Caco-2 (cell line): ENCODE measurements at regions not wholly inside any gene's neighbourhood (a gene's known extent, or its start where the extent isn't known, plus 50 kb on each side); places are given as distances from the start of the nearest gene placed in this dataset.

Experiments used
- BruUV-seq: library from RNA; stranded (reverse); fragments of 400-500 nt; replicated peaks from 2 replicates; lab custom pipeline; 2021; lab: Mats Ljungman, UMichigan
- CTCF ChIA-PET: fragments of 300-600 bp; sonication (Branson Sonifier 250); formaldehyde crosslinking; loops from one replicate; lab custom pipeline; 2022; ENCODE audit warnings: antibody characterized with exemption; lab: Charles Lee
- POLR2A ChIA-PET: fragments of 300-600 bp; sonication (Branson Sonifier 250); formaldehyde crosslinking; loops from one replicate; lab custom pipeline; 2022; ENCODE audit warnings: antibody characterized with exemption; lab: Charles Lee
- DNase-seq, 2 experiments: peaks; one replicate each; pipeline versions ENCODE4 v3.0.0 to v3.0.0-alpha.2; 2020 to 2022
- H3K27me3 ChIP-seq: replicated peaks from 2 replicates; pipeline ENCODE4 v1.6.0; 2011; ENCODE audit warnings: low read length; ENCODE audit not compliant: control insufficient read depth, insufficient read depth
- H3K36me3 ChIP-seq: 2 replicates; pipeline ENCODE4 v1.5.1; 2011; ENCODE audit warnings: low read length; ENCODE audit not compliant: control insufficient read depth, insufficient read depth
- H3K4me1 ChIP-seq: fragments of 250-450 bp; sonication (Bioruptor Pico); 2 replicates; pipeline ENCODE4 v1.5.1; 2020; ENCODE audit warnings: mild to moderate bottlenecking
- H3K4me3 ChIP-seq: 2 replicates; pipeline ENCODE4 v1.5.1; 2011; ENCODE audit warnings: low read depth, mild to moderate bottlenecking, control low read depth, low read length
- H3K9me3 ChIP-seq: fragments of 250-450 bp; sonication (Bioruptor Pico); 2 replicates; pipeline ENCODE4 v1.5.1; 2020; ENCODE audit warnings: mild to moderate bottlenecking, moderate library complexity
- H3K27ac Mint-ChIP-seq: one replicate; pipeline ENCODE4 v1.8.0; 2022; ENCODE audit warnings: mixed read lengths; ENCODE audit not compliant: unreplicated experiment
- H3K27me3 Mint-ChIP-seq: one replicate; pipeline ENCODE4 v1.8.0; 2022; ENCODE audit warnings: mixed read lengths; ENCODE audit not compliant: insufficient read depth, unreplicated experiment
- H3K36me3 Mint-ChIP-seq: one replicate; pipeline ENCODE4 v1.8.0; 2022; ENCODE audit warnings: mild to moderate bottlenecking, mixed read lengths; ENCODE audit not compliant: insufficient read depth, unreplicated experiment
- H3K4me1 Mint-ChIP-seq: one replicate; pipeline ENCODE4 v1.8.0; 2022; ENCODE audit warnings: low read depth, mixed read lengths; ENCODE audit not compliant: unreplicated experiment
- H3K4me3 Mint-ChIP-seq: one replicate; pipeline ENCODE4 v1.8.0; 2022; ENCODE audit warnings: mild to moderate bottlenecking, moderate library complexity, mixed read lengths; ENCODE audit not compliant: unreplicated experiment
- H3K9me3 Mint-ChIP-seq: one replicate; pipeline ENCODE4 v1.8.0; 2022; ENCODE audit warnings: mixed read lengths; ENCODE audit not compliant: unreplicated experiment
- CTCF ChIP-seq, 2 experiments: fragments of 200-600 bp in 1 of 2; IDR thresholded peaks; 1 replicate in 1 of 2; 2 replicates in 1 of 2; pipeline versions ENCODE4 v1.5.1 to v1.8.0; 2011 to 2022; ENCODE audit warnings: antibody characterized with exemption in 1 of 2, control low read depth in 1 of 2, inconsistent platforms in 1 of 2, low read depth in 1 of 2, low read length in 1 of 2, mild to moderate bottlenecking in 1 of 2, moderate library complexity in 1 of 2; ENCODE audit not compliant: insufficient read depth in 1 of 2, severe bottlenecking in 1 of 2, unreplicated experiment in 1 of 2
- intact Hi-C: fragments of 100-400 bp; cut with micrococcal nuclease; formaldehyde crosslinking; loops from one replicate; pipeline ENCODE4 v1.10.0; 2022; ENCODE audit not compliant: unreplicated experiment

DNA sequence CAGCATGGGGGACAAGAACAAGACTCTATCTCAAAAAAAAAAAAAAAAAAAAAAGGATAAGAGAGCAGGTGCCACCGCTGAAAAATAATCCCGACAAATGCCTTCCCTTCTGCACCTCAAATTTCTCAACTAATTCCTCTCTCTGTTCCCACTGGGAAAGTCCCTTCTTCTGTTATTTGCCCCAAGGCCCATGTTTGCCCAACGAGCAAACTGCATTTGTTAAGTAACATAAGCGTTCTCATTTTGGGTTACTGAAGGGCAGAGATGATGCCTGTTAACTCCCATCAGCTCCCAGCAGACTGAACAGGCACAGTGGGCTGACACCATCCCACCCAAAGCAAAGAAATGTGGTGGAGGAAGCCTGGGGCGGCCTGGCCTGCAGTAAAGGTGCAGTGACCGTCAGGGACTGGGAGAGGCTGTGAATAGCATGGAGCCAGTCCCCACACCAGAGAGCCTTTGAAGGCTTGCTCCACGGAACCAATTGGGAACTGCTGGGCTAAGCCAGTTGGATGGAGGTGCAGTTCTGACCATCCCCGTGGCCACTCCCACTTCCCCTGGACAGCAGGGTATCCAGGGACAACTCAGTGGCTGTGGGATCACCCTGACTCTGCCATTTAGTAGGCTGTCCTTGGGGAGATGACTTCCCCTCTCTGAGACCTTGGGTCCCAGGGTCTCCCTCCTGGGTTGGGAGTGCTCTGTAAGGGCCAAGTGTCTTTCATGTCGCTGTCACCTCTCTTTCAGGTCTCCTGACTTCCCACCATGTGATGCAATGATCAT is 149.7 kb upstream of the IER5L start:
- peaks cover 7% of the 10 kb centered on the region for H3K36me3 Mint-ChIP-seq
- POLR2A ChIA-PET, result no interaction called here
- H3K27me3 Mint-ChIP-seq, result no peaks in the 10 kb centered on the region

GRCh38 chr9:129326061-129327005 is 148.3 kb upstream of the IER5L start:
- H3K36me3 ChIP-seq, result no peaks in the 10 kb centered on the region
- H3K36me3 Mint-ChIP-seq, result peaks cover 3% of the 10 kb centered on the region
- H3K9me3 ChIP-seq, result peaks cover 7% of the 10 kb centered on the region; the same call in 1 of the 2 replicates
- peaks cover 18% of the 10 kb centered on the region for H3K4me1 ChIP-seq
- H3K27me3 Mint-ChIP-seq, result no peaks in the 10 kb centered on the region
- H3K4me1 Mint-ChIP-seq, result peaks cover 22% of the 10 kb centered on the region
- no peaks in the 10 kb centered on the region for H3K27me3 ChIP-seq
- BruUV-seq, result no TSS peak
- no peak for DNase-seq
- H3K9me3 Mint-ChIP-seq, result peaks cover 4% of the 10 kb centered on the region
- no peak for TF ChIP-seq CTCF (IDR thresholded peaks at IDR 0.05; ENCODE audit: insufficient read depth in 1 of 2, low read depth in 1 of 2, low read length in 1 of 2, severe bottlenecking in 1 of 2, unreplicated experiment in 1 of 2)
- H3K4me3 Mint-ChIP-seq, result no peak overlapping the region
- ChIA-PET POLR2A (no interaction called here), CTCF (interaction anchor here (0.5 to 1.4 kb wide), 2 partner anchors 8 to 159 kb away, joined by 4 to 5 read pairs; no protein-coding TSS in a partner anchor)
- H3K27ac Mint-ChIP-seq, result no peak overlapping the region
- intact Hi-C loops, result no loop called here
- H3K4me3 ChIP-seq, result no peak overlapping the region

More for the DNA sequence above, 149.7 kb upstream of the IER5L start:
- Mint-ChIP-seq H3K27ac (no peak overlapping the region), H3K4me1 (peaks cover 26% of the 10 kb centered on the region), H3K9me3 (peaks cover 10% of the 10 kb centered on the region), H3K4me3 (no peak overlapping the region)
- no TSS peak for BruUV-seq
- no peak for TF ChIP-seq CTCF (IDR thresholded peaks at IDR 0.05; ENCODE audit: insufficient read depth in 1 of 2, low read depth in 1 of 2, low read length in 1 of 2, severe bottlenecking in 1 of 2, unreplicated experiment in 1 of 2)
- Histone ChIP-seq H3K4me1 (peaks cover 19% of the 10 kb centered on the region), H3K27me3 (no peaks in the 10 kb centered on the region), H3K4me3 (no peak overlapping the region), H3K36me3 (no peaks in the 10 kb centered on the region), H3K9me3 (peaks cover 7% of the 10 kb centered on the region; the same call in 1 of the 2 replicates)
- intact Hi-C loops, result no loop called here
- CTCF ChIA-PET, result no interaction called here
- no peak for DNase-seq
